DND-41 (cell line): ENCODE measurements at regions not wholly inside any gene's neighbourhood (a gene's known extent, or its start where the extent isn't known, plus 50 kb on each side); places are given as distances from the start of the nearest gene placed in this dataset.

Source experiments
- CTCF ChIP-seq: IDR thresholded peaks from 2 replicates; pipeline ENCODE4 v1.5.1; 2012; ENCODE audit warnings: borderline replicate concordance, low read length, moderate library complexity, mild to moderate bottlenecking; ENCODE audit not compliant: poor library complexity, severe bottlenecking; ENCODE audit errors: extremely low read depth
- EZH2 ChIP-seq: IDR thresholded peaks from 3 replicates; pipeline ENCODE4 v1.6.1; 2012; ENCODE audit warnings: borderline replicate concordance, low read depth, mild to moderate bottlenecking, moderate library complexity, low read length, inconsistent platforms; ENCODE audit not compliant: severe bottlenecking

GRCh38 chr16:5581908-5582307 lies 484.3 kb upstream of the EEF2KMT start:
- TF ChIP-seq CTCF (no peak), EZH2 (no peak)
